ENCODE measurements at regions not wholly inside any gene's neighbourhood (a gene's known extent, or its start where the extent isn't known, plus 50 kb on each side); places are given as distances from the start of the nearest gene placed in this dataset.

DNA sequence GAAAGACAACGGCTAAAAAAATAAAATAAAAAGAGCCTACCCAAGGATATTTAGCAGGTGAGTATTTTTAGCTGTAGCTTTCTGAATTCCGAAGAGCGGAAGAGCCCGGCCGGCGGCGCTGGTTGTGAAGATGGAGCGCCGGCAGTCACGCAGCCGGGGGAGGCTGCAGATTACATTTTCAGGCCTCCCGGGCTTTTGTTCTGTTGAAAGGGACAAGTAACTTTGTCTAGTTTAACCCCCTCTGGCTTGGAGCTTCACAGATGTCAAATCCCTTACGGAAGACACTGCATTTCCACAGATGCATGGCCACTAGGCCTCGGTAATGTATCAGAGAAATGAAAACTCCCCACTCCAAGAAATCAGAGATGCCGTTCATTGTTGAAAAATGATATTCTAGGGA is 497.6 kb upstream of the MKI67 start:
- FAIRE-seq (no peak), DNase-seq (ENCODE audit: insufficient read length, low spot score) (no peak)
- no peak for TF ChIP-seq POLR2A (IDR thresholded peaks at IDR 0.05; ENCODE audit: low read depth, low read length)

DNA sequence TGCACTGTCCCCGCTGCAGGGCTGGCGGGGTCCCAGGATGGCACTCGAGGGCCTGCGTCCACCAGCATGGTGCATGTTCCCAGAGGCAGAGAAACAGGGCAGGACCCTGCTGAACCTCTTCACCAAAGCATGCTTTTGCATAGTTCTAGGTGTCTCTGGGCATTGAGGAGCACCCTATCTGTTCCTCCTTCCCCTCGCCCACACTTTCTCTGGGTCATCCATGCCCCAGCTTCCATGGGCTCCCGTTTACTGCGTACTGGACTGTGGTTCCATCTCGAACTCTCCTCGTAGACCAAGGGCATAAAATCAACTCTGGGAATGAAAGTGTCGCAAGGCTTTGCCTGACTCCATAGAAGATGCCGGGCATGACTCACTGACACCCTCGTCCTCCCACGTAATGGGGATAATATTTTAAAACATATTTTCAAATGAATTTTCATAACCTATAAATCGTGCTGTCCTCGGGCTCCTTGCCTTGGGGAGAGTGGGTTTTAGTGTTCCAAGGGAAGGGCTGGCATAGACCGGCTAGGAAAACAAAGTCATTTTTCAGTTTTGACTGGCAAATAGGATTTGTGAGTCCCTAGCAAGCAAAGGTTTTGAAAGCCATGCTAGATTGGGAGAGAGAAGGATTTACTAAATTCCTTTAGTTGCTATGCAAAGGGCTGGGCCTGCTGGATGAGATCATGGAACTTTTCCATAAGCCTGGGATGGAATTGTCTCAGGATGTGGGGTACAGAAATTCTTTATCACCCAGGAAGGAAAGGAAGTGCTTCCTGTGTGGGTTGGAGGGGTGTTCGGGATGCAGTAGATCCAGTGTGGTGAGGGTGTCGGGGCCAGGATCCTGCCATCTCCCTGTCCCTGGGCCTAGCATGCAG is 498.7 kb upstream of the MKI67 start:
- FAIRE-seq (no peak), DNase-seq (ENCODE audit: insufficient read length, low spot score) (no peak)
- TF ChIP-seq POLR2A (IDR thresholded peaks at IDR 0.05; ENCODE audit: low read depth, low read length) = no peak

DNA sequence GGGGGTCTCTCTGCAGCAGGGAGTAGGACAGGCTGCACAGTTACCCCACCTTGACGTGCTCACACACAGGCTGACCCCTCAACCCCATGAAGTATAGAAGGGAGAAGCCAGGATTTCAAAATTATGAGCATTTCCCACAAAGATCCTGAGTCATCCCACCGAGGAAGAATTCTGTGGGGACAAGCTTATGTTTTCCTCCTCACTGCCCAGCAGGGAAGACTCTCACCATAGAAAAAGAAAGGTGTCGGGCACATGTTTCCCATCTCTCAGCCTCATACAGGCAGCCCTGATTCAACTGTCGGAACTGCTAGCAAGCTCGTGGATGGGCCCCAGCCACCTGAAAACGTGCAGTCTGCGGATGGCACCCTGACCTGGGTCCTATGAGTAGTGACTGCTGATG is 499.7 kb upstream of the MKI67 start:
- TF ChIP-seq POLR2A (IDR thresholded peaks at IDR 0.05; ENCODE audit: low read depth, low read length) = no peak
- DNase-seq (ENCODE audit: insufficient read length, low spot score) (no peak), FAIRE-seq (no peak)

DNA sequence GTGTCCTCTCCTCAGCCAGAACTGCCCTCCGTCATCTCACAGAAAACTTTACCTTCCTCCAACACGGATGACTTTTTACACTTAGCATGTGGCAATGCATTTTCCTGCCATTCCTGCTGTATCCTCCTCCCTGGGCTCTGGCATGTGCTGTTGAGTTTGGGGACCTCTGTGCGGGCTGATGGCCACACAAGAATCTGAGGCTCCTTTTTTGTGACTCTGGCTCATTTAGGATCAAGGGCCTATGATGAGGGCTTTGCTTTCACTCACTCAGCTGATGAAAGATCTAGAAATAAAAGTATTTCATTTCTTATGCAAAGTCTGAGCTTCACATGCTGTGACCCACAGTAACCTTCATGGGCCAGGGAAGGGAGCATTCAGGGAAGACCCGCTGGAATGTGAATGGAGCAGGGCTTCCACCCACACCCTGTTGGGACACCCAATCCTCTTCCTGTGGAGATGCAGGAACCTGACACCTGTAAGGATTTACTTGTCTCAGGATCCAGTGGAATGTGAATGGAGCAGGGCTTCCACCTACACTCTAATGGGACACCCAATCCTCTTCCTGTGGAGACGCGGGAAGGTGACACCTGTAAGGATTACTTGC is 500.3 kb upstream of the MKI67 start:
- TF ChIP-seq POLR2A (IDR thresholded peaks at IDR 0.05; ENCODE audit: low read depth, low read length) = no peak
- DNase-seq (ENCODE audit: insufficient read length, low spot score) = no peak
- FAIRE-seq = no peak

DNA sequence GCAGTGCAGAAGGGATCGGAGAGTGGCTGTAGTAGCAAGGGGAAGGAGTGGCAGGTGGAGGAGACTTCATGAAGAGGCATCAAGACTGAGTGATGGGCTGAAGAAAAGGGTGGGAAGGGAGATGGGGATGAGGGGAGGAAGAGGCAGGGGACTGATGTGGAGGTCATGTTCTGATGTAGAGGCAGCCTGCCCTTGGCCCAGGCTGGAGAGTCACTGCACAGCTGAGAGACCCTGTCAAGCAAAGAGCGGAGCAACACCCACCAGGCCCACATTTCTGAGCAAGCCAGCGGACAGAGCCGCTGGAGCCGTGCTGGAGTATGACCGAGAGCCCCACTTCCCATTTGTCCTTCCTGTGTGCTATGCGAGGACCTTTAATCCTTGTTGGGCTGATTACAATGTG is 501.6 kb upstream of the MKI67 start:
- no peak for DNase-seq (ENCODE audit: insufficient read length, low spot score)
- no peak for FAIRE-seq
- no peak for TF ChIP-seq POLR2A (IDR thresholded peaks at IDR 0.05; ENCODE audit: low read depth, low read length)

DNA sequence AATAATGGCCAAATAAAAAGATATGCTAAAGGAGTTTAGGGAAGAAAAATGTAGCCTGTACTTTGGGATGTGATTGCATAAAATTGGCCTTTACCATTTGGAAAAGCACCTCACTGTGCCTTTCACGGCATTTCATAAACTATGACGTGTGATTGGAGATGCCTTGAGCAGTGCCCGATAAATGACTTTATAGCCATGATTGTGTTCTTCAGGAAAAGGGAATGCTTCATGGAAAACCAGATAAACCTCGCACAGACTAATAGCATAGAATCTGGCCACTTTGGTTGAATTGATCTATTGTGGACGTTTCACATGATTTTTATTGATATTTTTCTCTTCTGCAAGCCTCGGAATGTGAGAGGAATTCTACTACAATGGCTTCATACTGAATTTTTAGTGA is 502.0 kb upstream of the MKI67 start:
- DNase-seq (ENCODE audit: insufficient read length, low spot score) = no peak
- no peak for FAIRE-seq
- no peak for TF ChIP-seq POLR2A (IDR thresholded peaks at IDR 0.05; ENCODE audit: low read depth, low read length)

DNA sequence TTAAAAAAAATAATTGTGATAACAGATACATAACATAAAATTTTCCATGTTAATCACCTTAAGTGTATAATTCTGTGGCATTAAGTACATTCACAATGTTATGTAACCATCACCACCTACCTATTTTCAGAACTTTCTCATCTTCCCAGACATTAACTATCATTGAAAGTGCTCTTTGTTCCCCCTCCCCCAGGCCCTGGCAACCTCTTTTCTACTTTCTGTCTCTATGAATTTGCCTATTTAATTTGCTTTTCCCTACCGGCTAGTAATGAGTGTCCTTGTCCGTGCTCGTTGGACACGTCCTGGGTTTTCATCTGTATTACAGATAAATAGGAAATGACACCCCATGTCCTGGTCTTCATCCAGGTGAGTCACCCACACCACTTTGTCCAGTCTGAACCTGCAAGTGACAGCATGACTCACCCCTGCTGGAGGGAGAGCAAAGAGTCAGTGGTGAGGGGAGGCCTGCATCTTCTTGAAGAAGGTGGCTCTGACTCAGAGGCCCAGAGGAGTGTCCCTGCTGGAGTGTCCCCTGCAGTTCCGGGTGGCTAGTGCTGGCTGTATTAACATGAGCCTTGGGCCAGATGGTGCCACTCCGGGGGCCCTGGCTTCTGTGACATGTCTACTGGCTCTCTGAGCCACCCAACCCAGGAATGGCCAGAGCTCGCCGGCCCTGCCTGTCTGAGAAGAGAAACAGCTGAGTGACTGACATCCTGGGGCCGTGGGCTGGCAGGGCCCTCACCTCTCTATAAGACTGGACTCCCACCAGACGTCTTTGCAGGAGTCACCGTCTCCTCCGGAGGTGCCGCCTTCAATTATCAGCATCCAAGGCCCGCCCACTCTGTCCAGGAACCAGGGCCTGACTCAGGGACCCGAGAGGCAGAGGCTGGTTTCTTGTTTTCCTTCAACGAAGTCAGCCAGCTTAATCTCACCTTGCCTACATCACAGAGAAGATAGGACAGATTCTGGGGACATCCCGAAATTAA is 503.2 kb upstream of the MKI67 start:
- peak; percentile 9 for DNase-seq (ENCODE audit: insufficient read length, low spot score)
- TF ChIP-seq POLR2A (IDR thresholded peaks at IDR 0.05; ENCODE audit: low read depth, low read length) = no peak
- no peak for FAIRE-seq

DNA sequence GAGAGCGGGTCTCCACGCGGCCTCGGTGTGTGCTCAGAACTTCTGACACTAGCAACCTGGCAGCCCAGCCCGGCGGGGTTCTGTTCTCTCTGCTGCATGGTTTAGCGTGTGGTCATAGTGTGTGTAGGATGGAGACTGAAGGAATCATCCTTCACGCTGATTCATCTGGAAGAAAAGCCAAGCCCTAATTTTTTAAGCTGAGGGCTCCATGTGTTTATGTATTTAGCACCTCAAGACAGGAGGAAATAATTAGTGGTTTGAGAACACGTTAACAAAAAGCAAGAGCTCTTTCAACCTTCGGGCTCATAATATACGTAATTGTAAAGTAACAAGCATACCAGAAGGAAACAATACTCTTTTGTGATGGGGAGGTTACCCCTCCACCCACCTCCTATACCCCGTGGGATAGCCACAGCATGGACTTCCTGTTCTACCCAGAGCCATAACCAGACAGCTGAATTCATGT is 504.6 kb upstream of the MKI67 start:
- TF ChIP-seq POLR2A (IDR thresholded peaks at IDR 0.05; ENCODE audit: low read depth, low read length) = no peak
- no peak for FAIRE-seq
- no peak for DNase-seq (ENCODE audit: insufficient read length, low spot score)

DNA sequence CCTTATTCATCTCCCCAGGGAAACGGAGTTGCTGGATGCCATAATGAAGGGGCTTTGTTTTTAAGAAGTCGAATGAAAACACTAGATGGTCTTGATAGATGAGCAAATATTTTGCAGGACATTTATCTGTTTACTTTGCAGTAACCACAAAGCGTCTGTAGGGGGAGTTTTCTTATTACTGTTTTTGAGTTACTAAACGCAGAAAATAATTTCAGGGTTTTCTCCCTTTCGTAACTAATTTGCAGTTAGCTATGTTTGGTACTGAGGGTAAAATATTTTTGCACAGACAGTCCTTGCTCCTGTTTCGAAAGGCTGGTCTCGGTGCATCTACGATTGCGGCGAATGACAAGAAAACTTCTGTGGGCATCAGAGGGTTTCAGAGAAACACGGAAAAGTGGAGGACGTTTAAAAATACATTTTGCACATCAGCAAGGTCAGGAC is 505.6 kb upstream of the MKI67 start:
- DNase-seq (ENCODE audit: insufficient read length, low spot score) (no peak), FAIRE-seq (no peak)
- TF ChIP-seq POLR2A (IDR thresholded peaks at IDR 0.05; ENCODE audit: low read depth, low read length) = no peak

DNA sequence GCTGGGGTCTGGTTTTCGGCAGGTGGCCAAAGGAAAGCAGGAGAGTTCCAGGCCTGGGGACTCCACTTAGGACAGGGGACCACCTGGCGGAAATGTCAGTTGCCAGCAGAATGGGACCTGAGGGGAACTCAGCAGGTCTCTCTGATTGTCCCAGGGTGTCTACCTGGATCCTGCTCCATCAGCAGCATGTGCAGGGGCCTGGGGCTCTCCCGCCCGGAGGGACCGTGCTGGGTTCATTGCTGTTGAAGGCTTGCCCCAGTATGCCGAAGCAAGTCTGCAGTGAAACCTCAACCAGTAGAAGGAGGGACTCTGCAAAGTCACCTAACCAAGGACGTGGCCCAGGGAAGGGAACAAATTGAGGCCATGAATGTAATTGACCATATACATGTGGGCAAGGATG is 506.5 kb upstream of the MKI67 start:
- TF ChIP-seq POLR2A (IDR thresholded peaks at IDR 0.05; ENCODE audit: low read depth, low read length) = no peak
- FAIRE-seq (no peak), DNase-seq (ENCODE audit: insufficient read length, low spot score) (no peak)

DNA sequence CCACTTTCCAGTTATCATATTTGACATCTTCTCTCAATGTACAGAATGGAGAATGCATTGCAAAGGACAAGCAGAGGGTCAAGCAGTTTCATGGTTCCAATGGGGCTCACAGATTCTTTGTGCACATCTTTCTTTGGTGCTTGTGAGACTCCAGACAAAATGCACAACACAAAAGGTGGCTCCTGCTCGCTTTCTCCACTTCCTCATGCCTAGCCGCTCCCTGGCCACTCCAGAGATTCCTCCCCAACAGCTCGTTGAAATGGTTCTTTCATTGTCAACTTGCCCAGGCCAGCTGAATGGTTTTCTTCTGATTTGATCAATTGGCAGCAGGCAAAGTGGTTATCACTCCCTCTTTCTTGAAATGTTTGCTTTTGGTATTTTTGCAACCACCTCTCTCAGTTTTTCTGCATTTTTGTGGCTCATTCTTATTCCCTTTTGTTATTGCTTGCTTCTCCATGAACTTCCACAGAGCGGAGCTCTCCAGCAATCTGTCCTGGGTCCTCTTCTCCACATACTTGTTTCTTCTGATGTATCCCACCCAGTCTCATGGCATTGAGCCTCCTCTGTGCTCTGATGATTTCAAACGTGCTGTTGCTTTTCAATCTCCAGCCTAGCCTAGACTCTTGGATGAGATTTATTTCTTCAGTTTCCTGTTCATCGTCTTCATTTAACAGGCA is 507.8 kb upstream of the MKI67 start:
- FAIRE-seq = no peak
- no peak for TF ChIP-seq POLR2A (IDR thresholded peaks at IDR 0.05; ENCODE audit: low read depth, low read length)

DNA sequence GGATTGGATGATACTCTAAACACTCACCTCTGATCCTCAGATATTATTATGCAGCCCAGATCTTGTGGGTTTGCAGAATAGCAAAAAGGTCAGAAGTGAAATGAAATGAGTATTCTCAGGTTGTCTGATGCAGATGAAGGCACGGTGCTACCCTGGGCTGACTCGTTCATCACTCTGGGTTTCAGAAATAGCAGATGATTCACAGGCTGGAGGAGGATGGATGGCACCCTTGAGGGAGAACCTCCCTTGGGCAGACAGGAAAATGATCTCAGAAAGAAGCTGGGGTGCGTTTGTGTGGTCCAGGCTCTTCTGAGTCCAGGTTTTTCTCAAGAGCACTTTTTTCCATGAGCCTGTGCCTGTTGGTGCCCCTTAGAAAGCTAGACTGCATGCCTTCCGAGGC is 515.8 kb upstream of the MKI67 start:
- FAIRE-seq (no peak), DNase-seq (ENCODE audit: insufficient read length, low spot score) (no peak)
- no peak for TF ChIP-seq POLR2A (IDR thresholded peaks at IDR 0.05; ENCODE audit: low read depth, low read length)

More for the DNA sequence above, 507.8 kb upstream of the MKI67 start:
- no peak for DNase-seq (ENCODE audit: insufficient read length, low spot score)

DNA sequence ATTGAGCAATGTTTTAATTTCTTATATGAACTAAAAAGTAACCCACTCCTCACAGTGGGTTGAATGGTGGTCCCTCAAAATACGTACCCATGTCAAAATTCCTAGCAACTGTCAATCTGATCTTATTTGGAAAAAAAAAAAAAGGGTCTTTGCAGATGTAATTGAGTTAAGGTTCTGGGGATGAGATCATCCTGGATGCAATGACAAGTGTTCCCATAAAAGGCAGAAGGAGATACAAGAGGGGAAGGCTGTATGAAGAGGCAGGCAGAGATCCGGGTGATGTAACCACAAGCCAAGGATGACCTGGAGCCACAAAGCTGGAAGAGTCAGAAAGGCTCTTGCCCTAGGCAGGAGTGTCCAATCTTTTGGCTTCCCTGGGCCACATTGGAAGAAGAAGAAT is 516.3 kb upstream of the MKI67 start:
- no peak for DNase-seq (ENCODE audit: insufficient read length, low spot score)
- no peak for FAIRE-seq
- TF ChIP-seq POLR2A (IDR thresholded peaks at IDR 0.05; ENCODE audit: low read depth, low read length) = no peak

Measured in H54 (cell line).